HG02884 (cell line): ENCODE measurements at regions not wholly inside any gene's neighbourhood (a gene's known extent, or its start where the extent isn't known, plus 50 kb on each side); places are given as distances from the start of the nearest gene placed in this dataset.
"Not testable (repeated sequence)": the region's sequence is repeated elsewhere in the genome, so short reads cannot be mapped to it uniquely, and the experiment has no call there.

Source experiments
- ATAC-seq: cut with Tn5 transposase; IDR thresholded peaks from one replicate; pipeline ENCODE4 v1.9.1; 2021; ENCODE audit warnings: mild to moderate bottlenecking, moderate library complexity; ENCODE audit not compliant: unreplicated experiment

DNA sequence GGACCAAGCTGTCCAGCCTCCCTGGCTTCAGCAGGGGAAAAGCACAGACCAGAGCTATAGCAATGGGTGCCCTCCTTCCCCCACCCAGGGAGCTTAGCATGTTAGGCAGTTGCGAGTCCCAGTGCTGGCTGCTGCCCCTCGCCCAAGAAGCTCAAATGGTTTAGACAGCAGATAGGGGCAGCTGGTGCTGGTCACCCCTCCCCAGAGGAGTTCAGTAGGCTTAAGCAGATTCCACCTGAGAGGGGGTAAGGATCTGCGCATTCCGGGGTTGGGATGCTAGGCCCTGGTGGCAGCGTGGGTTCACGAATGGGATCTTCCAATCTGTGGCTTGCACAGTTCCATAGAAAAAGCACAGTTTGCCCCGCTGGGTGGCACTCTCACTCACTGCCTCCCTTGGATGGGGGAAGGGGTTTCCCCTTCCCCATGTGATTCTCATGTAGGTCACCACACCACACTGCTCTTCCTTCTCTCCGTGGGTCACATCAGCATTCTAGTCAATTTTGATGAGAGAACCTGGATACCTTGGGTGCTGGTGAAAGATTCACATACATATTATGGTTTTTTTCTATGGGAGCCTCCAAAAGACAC lies 665.6 kb downstream of the C12orf50 start:
- ATAC-seq: no peak

DNA sequence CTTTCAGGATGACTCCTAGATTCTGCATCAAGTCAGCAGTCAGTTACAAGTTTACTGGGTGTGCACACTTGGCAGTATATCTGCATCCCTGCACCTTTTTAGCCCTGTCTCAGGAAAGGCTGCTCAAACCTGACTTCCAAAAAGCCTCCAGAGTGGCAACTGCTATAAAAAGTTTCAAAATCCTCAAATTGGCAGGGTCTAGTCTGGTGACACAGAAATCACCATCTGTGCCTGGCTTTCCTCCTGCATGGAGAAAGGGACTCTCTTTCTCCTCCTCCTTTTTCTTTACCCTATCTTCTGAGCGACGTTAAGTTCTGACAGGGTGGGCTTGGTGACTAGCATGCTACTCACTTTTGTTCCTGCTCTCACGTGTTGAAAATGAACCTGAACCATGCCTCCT lies 679.5 kb downstream of the C12orf50 start:
- no peak for ATAC-seq

DNA sequence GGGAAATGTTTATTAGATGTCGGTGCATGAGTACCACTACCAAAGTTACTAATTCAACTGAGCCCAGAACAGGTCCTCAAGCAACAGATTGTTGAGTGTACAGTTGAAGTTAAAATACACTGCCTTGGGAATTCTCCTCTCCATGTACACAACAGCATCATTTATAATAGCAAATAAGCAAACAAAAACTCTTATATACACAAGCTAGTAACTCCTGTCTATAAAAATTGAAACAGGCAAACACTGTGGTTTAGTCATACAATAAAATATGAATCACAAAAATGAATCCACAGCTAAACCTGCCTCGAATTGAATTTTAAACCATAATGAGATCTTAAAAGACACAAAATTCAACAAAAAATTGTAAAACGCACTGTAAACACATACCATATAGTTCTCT lies 681.1 kb downstream of the C12orf50 start:
- no peak for ATAC-seq

DNA sequence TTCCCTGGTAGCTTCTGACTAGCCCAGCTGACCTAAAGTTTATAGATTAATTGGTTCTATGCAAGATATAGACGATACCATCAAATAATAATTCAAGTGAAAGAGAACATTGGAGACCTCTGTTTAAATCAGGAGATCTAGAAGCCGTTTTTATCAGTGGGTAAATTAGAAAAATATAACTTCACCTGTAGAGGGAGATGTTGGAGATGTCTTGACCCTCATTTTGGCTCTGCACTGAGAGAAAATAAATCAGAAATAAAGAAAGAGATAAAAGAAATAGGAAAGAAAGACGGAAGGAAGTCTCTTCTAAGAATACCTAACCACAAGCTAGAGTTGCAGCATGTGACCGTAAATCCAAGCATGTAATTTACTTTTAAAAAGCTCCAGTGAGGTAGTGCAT lies 684.5 kb downstream of the C12orf50 start:
- ATAC-seq: no peak

DNA sequence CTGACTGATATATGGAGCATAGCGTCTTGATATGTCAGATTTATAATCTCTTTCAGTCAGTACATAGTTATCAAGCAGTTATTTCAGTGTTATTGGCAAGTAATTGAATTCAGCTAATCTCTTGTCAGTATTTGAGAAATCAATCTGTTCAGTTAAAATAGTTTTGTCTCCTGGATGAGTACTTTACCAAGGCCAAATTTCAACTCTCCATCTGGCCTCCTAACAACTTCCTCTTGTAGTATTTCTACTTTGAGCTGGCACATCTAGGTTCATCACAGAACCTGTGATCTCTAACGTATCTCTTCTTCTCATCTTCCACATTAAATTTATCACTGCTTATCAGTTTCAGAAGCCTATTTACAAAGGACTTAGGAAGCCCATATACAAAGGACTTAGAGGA lies 690.5 kb downstream of the C12orf50 start:
- ATAC-seq: no peak

DNA sequence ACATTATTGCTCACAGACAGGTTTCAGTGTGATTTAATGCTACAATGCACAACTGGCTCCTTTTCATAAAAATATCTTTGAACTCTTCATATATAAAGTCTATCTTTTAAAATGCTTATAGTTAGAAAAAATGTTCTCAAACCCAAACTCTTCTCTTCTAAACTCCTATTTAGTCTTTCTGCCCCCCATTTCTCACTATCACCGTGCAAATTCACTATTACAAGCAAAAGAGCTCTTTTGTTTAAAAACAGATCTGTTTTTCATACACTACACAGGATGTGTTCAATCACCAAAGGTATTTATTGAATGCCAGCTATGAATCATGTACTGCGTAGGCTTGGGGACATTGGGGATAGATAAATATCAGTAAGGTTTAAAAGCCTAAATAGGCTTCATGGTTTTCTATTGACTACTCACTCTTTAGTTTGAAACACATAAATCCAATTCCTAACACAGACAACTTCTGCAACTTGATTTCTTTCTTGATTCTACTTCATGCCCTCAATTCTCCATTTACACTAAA lies 692.3 kb downstream of the C12orf50 start:
- ATAC-seq: no peak

DNA sequence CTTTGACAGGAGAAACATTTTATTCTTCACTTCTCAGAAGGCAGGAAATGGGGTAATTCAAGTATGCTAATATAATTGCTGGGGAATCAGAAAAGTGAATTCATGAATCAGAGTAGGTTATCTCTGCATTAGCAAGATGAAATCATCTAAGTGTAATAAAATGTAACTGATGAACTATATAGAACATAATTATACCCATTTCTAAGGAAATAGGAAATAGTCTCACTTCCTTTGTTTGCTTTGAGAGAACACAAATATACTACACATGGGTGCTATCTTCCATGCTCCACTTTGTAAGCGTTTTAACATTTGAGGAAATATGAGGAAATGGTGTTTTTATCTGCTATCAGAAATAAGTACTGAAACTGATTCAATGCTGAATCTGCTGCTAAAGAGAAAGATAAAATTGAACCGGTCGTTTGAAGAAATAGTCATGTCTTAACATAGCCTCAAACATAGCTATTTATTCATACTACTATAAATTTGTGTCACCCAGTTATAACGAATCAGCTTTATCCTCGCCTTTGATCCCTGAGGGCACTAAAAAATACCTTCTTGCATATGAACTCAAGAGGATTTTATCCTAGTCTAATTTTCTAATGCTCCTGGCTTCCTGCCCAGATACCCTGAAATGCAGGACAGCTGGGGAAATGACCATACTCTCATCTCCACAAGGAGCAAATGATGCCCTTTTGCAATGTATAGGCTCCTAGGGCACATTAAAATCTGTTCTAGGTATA lies 696.0 kb downstream of the C12orf50 start:
- no peak for ATAC-seq

DNA sequence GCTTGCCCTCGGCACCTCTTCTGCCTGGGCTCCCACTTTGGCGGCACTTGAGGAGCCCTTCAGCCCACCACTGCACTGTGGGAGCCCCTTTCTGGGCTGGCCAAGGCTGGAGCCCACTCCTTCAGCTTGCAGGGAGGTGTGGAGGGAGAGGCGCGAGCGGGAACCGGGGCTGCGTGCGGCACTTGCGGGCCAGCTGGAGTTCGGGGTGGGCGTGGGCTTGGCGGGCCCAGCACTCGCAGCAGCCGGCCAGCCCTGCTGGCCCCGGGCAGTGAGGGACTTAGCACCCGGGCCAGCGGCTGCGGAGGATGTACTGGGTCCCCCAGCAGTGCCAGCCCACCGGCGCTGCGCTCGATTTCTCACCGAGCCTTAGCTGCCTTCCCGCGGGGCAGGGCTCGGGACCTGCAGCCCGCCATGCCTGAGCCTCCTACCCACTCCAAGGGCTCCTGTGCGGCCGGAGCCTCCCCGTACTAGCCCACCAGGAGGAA lies 699.1 kb downstream of the C12orf50 start:
- ATAC-seq: not testable (repeated sequence)

DNA sequence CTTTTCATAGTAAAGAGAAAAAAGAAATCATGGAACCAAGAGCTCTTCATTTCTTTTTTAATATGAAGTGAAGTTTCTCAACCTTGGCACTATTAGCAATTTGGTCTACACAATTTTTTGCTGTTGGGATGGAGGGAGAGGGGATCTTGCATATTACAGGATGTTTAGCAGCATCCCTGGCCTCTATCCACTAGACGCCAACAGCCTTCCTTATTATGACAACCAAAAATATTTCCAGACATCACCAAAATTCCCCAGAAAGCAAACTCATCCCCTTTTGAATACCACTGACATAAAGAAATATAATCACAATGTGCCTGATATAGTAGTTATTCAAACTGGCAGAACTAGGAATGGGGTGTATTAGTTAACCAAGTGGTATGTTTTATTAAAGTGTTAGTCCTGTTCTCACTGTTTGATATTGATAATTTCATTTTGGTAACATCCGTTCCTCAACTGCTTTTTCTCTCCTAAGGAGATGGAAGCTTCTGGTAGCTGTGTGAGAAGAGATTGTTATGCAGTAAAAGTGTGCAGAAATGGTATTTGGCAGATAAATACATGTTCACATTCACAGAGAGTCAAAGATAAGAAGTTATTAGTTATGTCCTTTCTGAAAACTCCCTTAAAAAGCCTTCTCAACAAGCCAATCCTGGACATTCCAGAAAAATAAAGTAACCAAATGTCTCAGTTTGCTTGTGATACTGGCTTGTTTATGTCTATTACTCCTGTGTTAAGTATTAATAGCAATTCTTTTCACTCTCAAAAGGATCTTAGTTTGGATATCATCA lies 699.9 kb downstream of the C12orf50 start:
- no peak for ATAC-seq

DNA sequence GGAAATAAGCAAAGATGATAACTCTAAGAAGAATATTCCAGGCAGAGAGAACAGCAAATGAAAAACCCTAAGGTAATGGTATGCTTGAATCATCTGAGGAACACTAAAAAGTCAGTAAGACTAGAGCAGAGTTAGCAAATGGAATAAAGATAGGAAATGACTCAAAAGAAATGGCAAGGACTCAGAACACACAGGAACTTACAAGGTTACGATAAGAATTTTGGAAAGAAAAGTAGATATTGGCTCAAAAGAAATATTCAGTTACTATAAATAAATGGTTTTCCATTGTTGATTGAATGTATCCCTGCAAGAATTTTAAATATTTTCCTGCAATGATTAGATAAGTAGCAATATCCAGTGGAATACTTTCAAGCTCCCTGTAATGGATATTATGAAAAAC lies 705.8 kb downstream of the C12orf50 start:
- ATAC-seq: no peak

DNA sequence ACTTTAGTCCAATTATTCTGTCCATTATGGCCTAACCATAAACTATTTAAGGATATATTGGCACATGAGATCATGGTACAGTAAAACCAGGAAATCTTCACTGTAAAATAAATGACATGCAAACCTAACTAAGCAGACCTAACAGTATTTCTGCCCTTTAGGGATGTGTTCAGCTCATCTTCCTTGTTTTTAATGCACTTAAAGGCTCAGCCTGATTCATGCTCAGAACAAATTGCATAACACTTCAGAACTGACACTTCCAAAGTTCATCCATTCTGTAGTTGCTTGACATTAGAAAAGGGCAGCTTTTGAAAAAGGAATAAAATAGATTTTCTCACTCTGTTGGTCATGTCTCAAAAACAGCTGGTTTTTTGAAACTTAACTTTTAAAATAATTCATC lies 708.5 kb downstream of the C12orf50 start:
- ATAC-seq: no peak

DNA sequence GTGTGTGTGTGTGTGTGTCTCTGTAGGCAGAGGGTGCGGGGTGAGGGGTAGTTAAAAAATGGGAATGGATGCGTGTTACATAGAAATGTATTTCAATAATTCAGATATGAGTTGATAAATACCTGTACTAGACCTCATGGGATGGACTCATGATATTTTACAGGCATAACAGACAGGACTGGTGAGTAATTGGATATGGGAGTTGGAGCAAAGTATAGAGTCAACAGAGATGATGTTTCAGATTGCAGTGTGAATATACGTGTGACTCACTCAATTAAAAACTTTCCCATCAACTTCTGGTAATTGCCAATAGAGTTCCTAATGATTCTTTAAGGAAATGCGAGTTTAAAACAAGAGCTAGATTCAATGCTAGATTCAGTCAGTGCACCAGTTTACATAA lies 711.9 kb downstream of the C12orf50 start:
- ATAC-seq: no peak

DNA sequence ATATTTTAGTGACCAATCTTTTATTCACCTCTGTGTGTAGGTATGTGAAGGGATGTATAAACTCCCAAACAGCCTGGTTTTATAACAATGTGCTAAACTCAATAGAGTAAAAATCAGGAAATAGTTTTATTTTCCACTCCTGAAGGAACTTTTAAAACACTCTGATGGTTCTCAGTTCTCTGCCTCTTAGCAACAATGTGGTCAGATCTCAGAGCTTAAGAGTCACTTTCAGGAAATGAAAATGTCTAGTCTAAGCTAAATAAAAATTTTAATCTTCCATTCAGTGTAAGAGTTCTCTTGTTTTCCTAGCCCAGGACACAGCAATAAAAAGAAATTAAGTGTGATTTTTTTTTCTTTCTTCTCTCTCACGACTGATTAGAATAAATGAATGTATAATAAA lies 718.0 kb downstream of the C12orf50 start:
- ATAC-seq: no peak

DNA sequence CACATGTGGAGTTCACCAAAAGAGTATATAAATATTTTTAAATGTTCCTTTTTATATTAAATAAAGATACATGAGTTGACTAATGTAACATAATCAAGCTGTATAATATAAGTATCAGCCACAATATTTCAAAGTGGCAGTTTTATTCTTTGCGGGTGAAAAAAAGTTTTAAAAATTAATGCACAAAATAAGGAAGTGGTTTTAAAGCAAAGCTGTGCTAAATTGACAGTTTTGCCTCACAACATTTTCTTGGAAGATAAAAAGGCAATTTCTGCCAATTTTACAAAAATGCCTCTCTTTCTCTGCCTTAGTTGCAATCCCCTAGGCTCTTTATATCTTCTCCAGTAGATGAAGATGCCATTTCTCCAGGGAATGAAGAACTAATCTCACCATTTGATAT lies 719.1 kb downstream of the C12orf50 start:
- ATAC-seq: no peak

DNA sequence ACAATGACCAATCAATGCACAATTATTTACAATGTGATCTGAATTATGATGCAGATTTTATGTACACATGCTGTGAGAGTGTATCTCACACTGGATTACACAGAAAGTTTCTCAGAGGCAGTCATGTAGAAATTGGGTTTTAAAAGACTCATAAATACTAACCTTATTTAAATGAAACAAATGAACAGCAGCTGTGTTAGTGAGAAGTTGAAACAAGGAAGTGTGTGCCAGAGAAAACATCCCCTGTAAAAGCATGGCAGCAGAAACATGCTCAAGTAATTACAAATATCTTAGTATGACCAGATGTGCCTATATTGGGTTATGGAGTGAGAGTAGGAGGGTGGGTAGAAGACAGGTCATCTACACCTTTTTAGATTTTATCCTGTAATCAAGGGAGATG lies 723.7 kb downstream of the C12orf50 start:
- ATAC-seq: no peak

DNA sequence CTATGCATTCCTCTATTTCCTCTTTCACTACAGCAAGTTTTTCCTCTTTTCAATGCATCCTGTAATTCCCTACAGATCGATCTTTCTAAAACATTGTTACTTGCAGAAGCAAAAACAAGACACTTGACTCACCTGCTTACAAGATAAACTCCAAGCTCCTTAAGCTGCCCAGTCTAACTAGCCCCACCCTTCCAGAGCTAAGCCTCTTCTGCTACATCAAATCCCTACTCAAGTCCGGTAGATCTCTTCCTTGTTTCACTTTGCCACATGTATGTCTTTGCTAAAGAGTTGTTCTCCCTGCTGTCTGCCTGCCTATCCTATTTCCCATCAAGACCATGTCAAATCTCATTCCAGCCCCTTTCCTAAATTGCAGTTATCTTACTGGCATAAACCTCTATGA lies 724.8 kb downstream of the C12orf50 start:
- ATAC-seq: no peak

DNA sequence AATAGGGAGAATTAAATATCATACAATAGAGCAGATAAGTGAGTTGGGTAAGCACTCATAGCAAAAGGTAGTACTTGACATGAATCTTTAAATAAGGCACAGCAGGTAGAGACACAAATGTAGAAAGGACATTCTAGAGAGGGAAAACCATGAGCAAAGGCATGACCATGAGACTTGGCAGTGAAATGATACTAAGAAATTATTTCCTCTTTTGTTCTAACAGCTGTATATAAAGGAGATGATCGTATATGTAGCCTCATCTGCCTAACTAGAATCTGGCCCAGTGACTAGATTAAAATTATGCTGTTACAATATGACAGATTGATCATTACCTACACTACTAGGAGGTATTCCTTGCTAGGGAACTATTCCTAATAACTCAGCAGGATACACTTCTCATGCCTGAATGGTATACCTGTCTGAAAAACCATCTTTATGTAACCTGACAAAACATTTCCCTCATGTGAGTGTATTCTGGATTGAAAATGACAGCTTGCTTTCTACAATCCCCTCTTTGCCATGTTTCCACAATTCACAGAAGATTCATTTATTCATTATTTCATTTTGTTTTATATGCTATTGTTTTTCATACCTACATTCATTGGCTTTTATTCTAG lies 725.7 kb downstream of the C12orf50 start:
- no peak for ATAC-seq

DNA sequence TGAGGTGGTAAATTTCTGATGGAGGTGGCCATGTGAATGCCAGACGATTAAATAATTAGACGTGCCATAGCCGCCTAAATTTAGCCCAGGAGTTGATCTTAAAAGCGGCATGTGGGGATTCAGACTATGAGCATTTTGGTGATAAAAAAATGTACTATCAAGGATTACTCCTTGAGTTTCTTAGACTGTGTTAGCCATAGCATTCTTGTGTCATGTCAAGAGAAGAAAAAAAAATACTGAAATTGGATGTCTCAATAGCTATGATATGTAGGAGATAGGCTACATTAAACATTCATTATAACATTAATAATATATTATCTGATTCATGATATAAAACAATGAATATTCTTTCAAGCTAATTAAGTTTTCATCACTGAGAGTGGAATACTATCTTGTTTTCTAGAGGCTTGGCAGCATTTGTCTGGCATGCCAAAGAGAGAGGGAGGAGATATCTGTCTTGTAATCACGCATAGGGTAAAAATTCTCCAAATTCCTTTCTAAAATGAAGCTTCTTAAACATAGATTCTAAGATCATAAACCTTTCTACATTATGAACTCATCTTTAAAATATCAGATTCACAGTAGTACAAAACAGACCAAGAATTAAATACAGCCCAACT lies 727.0 kb downstream of the C12orf50 start:
- no peak for ATAC-seq

DNA sequence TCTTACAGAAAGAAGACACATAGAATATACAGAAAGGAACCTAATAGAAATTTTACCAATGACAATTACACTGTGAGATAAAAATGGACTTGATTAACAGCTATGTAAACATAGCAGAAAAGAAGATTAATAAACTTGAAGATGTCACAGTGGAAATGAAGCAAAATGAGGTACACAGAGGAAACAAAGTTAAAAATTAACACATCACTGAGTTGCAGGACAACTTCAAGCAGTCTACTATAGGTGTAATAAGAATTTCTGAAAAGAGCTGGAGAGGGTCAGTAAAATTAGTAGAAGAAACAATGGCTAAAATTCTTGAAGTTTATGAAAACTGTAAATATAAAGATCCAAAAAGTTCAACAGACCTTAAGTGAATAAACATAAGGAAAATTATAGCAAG lies 738.7 kb downstream of the C12orf50 start:
- no peak for ATAC-seq

DNA sequence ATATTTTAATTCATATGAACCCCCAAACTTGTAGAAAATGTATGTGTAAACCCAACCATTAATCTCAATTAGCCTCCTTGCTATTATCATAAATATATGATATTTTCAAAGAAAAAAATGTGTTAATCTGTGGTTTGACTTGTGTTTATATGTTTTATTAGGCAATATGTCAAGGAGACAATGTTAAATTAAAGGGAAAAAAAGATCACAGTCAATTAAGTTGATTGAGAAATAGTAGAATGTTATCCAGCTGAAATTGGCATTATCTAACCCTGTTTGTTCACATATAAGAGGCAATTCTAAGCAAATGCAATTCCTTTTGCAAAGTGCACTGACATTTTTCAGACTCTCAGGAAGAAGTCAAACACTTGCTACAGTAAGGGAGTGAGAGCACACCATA lies 745.3 kb downstream of the C12orf50 start:
- no peak for ATAC-seq

DNA sequence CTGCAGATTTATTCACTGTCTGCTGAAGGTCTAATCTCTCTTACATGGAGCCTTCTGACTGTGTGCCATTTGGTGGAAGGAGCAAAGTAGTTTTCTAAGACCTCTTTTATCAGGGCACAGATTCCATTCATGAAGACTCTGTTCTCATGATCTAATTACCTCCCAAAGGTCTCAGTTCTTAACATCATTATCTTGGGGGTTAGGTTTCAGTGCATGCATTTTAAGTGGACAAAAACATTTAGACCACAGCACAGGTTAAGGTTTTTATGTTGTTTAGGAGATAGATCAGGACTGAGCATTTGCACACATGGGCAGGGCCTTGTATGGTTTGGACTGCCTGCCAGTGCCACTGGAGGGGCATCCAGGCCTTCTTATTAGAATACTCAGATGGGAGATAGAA lies 746.1 kb downstream of the C12orf50 start:
- ATAC-seq: no peak
